NCI-H187 (cell line): ENCODE measurements at regions not wholly inside any gene's neighbourhood (a gene's known extent, or its start where the extent isn't known, plus 50 kb on each side); places are given as distances from the start of the nearest gene placed in this dataset.

ENCODE experiments used
- DNase-seq, 2 experiments: peaks; one replicate each; lab custom pipeline; 2025; lab: John Stamatoyannopoulos, UW

- peak; percentile 68 to 78 for DNase-seq
Observed at GRCh38 chr7:124497176-124497575, 268.4 kb downstream of the GPR37 start.

GRCh38 chr7:124489925-124490324 is 275.7 kb downstream of the GPR37 start:
- peak in 1 of 2 experiments; percentile 17 for DNase-seq

- no peak for DNase-seq
Observed at GRCh38 chr7:124489082-124489819, 276.3 kb downstream of the GPR37 start.

GRCh38 chr7:124482229-124482628 is 283.4 kb downstream of the GPR37 start:
- no peak for DNase-seq

GRCh38 chr7:124480821-124481290 is 284.7 kb downstream of the GPR37 start:
- no peak for DNase-seq

GRCh38 chr7:124480036-124480820 is 285.4 kb downstream of the GPR37 start:
- no peak for DNase-seq

GRCh38 chr7:124462249-124462648 is 303.3 kb downstream of the GPR37 start:
- DNase-seq, result no peak

GRCh38 chr7:124460555-124460954 is 305.0 kb downstream of the GPR37 start:
- no peak for DNase-seq

- DNase-seq, result no peak
Observed at GRCh38 chr7:124460056-124460450, 305.5 kb downstream of the GPR37 start.

- DNase-seq, result no peak
Observed at GRCh38 chr7:124459101-124460055, 306.2 kb downstream of the GPR37 start.

- DNase-seq, result no peak
Observed at GRCh38 chr7:124457841-124458240, 307.8 kb downstream of the GPR37 start.

- DNase-seq, result no peak
Observed at GRCh38 chr7:124456286-124456685, 309.3 kb downstream of the GPR37 start.

- no peak for DNase-seq
Observed at GRCh38 chr7:124452186-124452585, 313.4 kb downstream of the GPR37 start.

GRCh38 chr7:124449896-124450295 is 315.7 kb downstream of the GPR37 start:
- no peak for DNase-seq

- DNase-seq, result no peak
Observed at GRCh38 chr7:124444696-124445480, 320.7 kb downstream of the GPR37 start.

GRCh38 chr7:124443762-124444161 is 321.8 kb downstream of the GPR37 start:
- no peak for DNase-seq

GRCh38 chr7:124440081-124440480 is 325.5 kb downstream of the GPR37 start:
- no peak for DNase-seq

- DNase-seq, result no peak
Observed at GRCh38 chr7:124432009-124432578, 333.5 kb downstream of the GPR37 start.

- DNase-seq, result no peak
Observed at GRCh38 chr7:124429923-124430322, 335.7 kb downstream of the GPR37 start.

GRCh38 chr7:124428781-124429180 is 336.8 kb downstream of the GPR37 start:
- DNase-seq, result no peak

- no peak for DNase-seq
Observed at GRCh38 chr7:124426621-124427020, 339.0 kb downstream of the GPR37 start.
